Astrocyte (in vitro differentiated cells and primary cell): ENCODE measurements at regions not wholly inside any gene's neighbourhood (a gene's known extent, or its start where the extent isn't known, plus 50 kb on each side); places are given as distances from the start of the nearest gene placed in this dataset.
"Not testable (repeated sequence)": the region's sequence is repeated elsewhere in the genome, so short reads cannot be mapped to it uniquely, and the experiment has no call there.

Experiments used
- DNase-seq: peaks from one replicate; pipeline ENCODE4 v3.0.0-alpha.2; 2010; ENCODE audit warnings: low read depth
- FAIRE-seq: peaks from 2 replicates; lab custom pipeline; 2011; peaks lifted over from hg19 to GRCh38; lab: Jason Lieb, UNC
- H2AFZ ChIP-seq: 2 replicates; pipeline ENCODE4 v1.6.0; 2012; ENCODE audit warnings: low read depth, low read length, inconsistent platforms
- H3K27ac ChIP-seq: 2 replicates; pipeline ENCODE4 v1.5.1; 2011; ENCODE audit warnings: low read depth, low read length, inconsistent platforms
- H3K27me3 ChIP-seq: 2 replicates; pipeline ENCODE4 v1.6.0; 2011; ENCODE audit warnings: low read length, inconsistent platforms; ENCODE audit not compliant: insufficient read depth
- H3K36me3 ChIP-seq: 2 replicates; pipeline ENCODE4 v1.5.1; 2011; ENCODE audit warnings: low read length, inconsistent platforms; ENCODE audit not compliant: insufficient read depth
- H3K4me1 ChIP-seq: 2 replicates; pipeline ENCODE4 v1.5.1; 2011; ENCODE audit warnings: low read length, inconsistent platforms; ENCODE audit not compliant: insufficient read depth
- H3K4me2 ChIP-seq: 2 replicates; pipeline ENCODE4 v1.6.0; 2012; ENCODE audit warnings: low read length, inconsistent platforms
- H3K4me3 ChIP-seq: 2 replicates; pipeline ENCODE4 v1.5.1; 2011; ENCODE audit warnings: low read depth, mild to moderate bottlenecking, low read length, inconsistent platforms; ENCODE audit not compliant: insufficient read depth
- H3K79me2 ChIP-seq: 2 replicates; pipeline ENCODE4 v1.6.0; 2012; ENCODE audit warnings: mild to moderate bottlenecking, low read length, inconsistent platforms; ENCODE audit not compliant: insufficient read depth
- H3K9ac ChIP-seq: 2 replicates; pipeline ENCODE4 v1.6.0; 2012; ENCODE audit warnings: mild to moderate bottlenecking, low read length, inconsistent platforms
- H3K9me3 ChIP-seq: 2 replicates; pipeline ENCODE4 v1.5.1; 2012; ENCODE audit warnings: low read depth, mild to moderate bottlenecking, low read length, inconsistent platforms; ENCODE audit not compliant: insufficient read depth
- H4K20me1 ChIP-seq: 2 replicates; pipeline ENCODE4 v1.6.0; 2012; ENCODE audit warnings: low read length, inconsistent platforms; ENCODE audit not compliant: insufficient read depth
- H3K27ac Mint-ChIP-seq: one replicate; pipeline ENCODE4 v1.8.0; 2021; ENCODE audit warnings: mild to moderate bottlenecking, mixed read lengths; ENCODE audit not compliant: unreplicated experiment
- H3K27me3 Mint-ChIP-seq: one replicate; pipeline ENCODE4 v1.8.0; 2021; ENCODE audit warnings: low read depth, mixed read lengths; ENCODE audit not compliant: unreplicated experiment
- H3K36me3 Mint-ChIP-seq: one replicate; pipeline ENCODE4 v1.8.0; 2021; ENCODE audit warnings: low read depth, mixed read lengths; ENCODE audit not compliant: unreplicated experiment
- H3K4me1 Mint-ChIP-seq: one replicate; pipeline ENCODE4 v1.8.0; 2021; ENCODE audit warnings: low read depth, mixed read lengths; ENCODE audit not compliant: unreplicated experiment
- H3K4me3 Mint-ChIP-seq: one replicate; pipeline ENCODE4 v1.8.0; 2021; ENCODE audit warnings: mild to moderate bottlenecking, moderate library complexity, mixed read lengths; ENCODE audit not compliant: unreplicated experiment
- H3K9me3 Mint-ChIP-seq: one replicate; pipeline ENCODE4 v1.8.0; 2021; ENCODE audit warnings: mild to moderate bottlenecking, mixed read lengths; ENCODE audit not compliant: unreplicated experiment
- CTCF ChIP-seq: IDR thresholded peaks from 2 replicates; pipeline ENCODE4 v1.5.1; 2011; ENCODE audit warnings: low read depth, mild to moderate bottlenecking, inconsistent platforms, low read length, moderate library complexity; ENCODE audit not compliant: insufficient read depth
- EZH2 ChIP-seq: IDR thresholded peaks from 2 replicates; pipeline ENCODE4 v1.6.1; 2012; ENCODE audit warnings: mild to moderate bottlenecking, low read length, inconsistent platforms; ENCODE audit not compliant: insufficient read depth

GRCh38 chr16:6695666-6696065, 637.0 kb upstream of the RBFOX1 start:
- DNase-seq (no peak), FAIRE-seq (no peak)
- Histone ChIP-seq H3K36me3 (no peaks in the 10 kb centered on the region), H3K4me3 (no peak overlapping the region), H2AFZ (no peak overlapping the region), H3K4me2 (no peak overlapping the region), H3K27me3 (no peaks in the 10 kb centered on the region), H4K20me1 (no peaks in the 10 kb centered on the region), H3K4me1 (no peaks in the 10 kb centered on the region), H3K9me3 (peaks cover 14% of the 10 kb centered on the region), H3K27ac (no peak overlapping the region), H3K9ac (no peak overlapping the region), H3K79me2 (no peaks in the 10 kb centered on the region)
- H3K4me3 Mint-ChIP-seq: no peak overlapping the region
- H3K9me3 Mint-ChIP-seq: peaks cover 2% of the 10 kb centered on the region
- H3K27ac Mint-ChIP-seq: no peak overlapping the region
- H3K36me3 Mint-ChIP-seq: no peaks in the 10 kb centered on the region
- H3K4me1 Mint-ChIP-seq: no peaks in the 10 kb centered on the region
- TF ChIP-seq EZH2 (no peak), CTCF (no peak)
- H3K27me3 Mint-ChIP-seq: no peaks in the 10 kb centered on the region

DNA sequence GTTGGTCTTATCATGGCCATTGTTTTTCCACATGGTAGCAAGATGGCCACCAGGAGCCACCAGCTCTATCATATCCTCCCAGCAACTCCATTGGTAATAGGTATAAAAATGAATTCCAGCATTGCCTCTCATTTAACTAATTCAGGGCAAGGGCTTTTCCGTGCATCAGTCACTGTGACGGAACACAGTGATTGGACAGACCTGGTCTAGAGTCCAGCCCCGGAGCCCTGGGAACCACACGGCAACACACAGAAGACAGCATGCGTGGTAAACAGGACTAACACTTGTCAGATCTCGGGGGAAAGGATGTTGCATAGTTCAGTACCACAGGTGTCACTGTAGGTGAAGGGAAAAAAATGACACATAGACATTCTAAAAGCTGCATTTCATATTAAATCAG, 638.0 kb upstream of the RBFOX1 start:
- no peaks in the 10 kb centered on the region for H3K27me3 ChIP-seq
- no peak overlapping the region for H3K27ac Mint-ChIP-seq
- H4K20me1 ChIP-seq: no peaks in the 10 kb centered on the region
- TF ChIP-seq CTCF (no peak), EZH2 (no peak)
- H3K4me1 Mint-ChIP-seq: no peaks in the 10 kb centered on the region
- no peaks in the 10 kb centered on the region for H3K4me1 ChIP-seq
- H3K9me3 ChIP-seq: peaks cover 14% of the 10 kb centered on the region
- H3K36me3 Mint-ChIP-seq: no peaks in the 10 kb centered on the region
- FAIRE-seq (no peak), DNase-seq (no peak)
- H3K4me3 Mint-ChIP-seq: no peak overlapping the region
- H3K36me3 ChIP-seq: no peaks in the 10 kb centered on the region
- no peaks in the 10 kb centered on the region for H3K27me3 Mint-ChIP-seq
- no peak overlapping the region for H3K4me2 ChIP-seq
- no peak overlapping the region for H3K4me3 ChIP-seq
- peaks cover 2% of the 10 kb centered on the region for H3K9me3 Mint-ChIP-seq
- no peaks in the 10 kb centered on the region for H3K79me2 ChIP-seq
- no peak overlapping the region for H3K9ac ChIP-seq
- no peak overlapping the region for H3K27ac ChIP-seq
- no peak overlapping the region for H2AFZ ChIP-seq

DNA sequence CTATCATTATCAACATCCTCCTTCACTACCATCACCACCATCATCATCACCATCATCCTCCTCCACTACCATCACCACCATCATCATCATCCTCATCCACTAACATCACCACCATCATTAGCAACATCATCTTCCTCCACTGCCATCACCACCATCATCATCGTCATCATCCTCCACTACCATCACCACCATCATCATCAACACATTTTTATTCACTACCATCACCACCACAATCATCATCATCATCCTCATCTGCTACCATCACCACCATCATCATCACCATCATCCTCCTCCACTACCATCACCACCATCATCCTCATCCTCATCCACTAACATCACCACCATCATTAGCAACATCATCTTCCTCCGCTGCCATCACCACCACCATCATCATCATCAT, 639.2 kb upstream of the RBFOX1 start:
- H3K4me1 ChIP-seq, FAIRE-seq, H3K27me3 ChIP-seq, DNase-seq, H3K4me2 ChIP-seq, H3K36me3 Mint-ChIP-seq, H2AFZ ChIP-seq, H4K20me1 ChIP-seq, H3K4me3 Mint-ChIP-seq, H3K4me1 Mint-ChIP-seq, H3K9me3 Mint-ChIP-seq, H3K27me3 Mint-ChIP-seq, H3K4me3 ChIP-seq, H3K27ac ChIP-seq, H3K27ac Mint-ChIP-seq, H3K9me3 ChIP-seq, H3K36me3 ChIP-seq, H3K9ac ChIP-seq, H3K79me2 ChIP-seq: not testable (repeated sequence)
